SK-N-SH (cell line): ENCODE measurements at regions not wholly inside any gene's neighbourhood (a gene's known extent, or its start where the extent isn't known, plus 50 kb on each side); places are given as distances from the start of the nearest gene placed in this dataset.
"Not testable (repeated sequence)": the region's sequence is repeated elsewhere in the genome, so short reads cannot be mapped to it uniquely, and the experiment has no call there.

Experiments
- CTCF ChIA-PET: fragments of 300-600, 350-600 bp; formaldehyde crosslinking; extraction: SDS; loops from one replicate; lab custom pipeline; 2021; lab: Yijun Ruan, JAX
- POLR2A ChIA-PET: fragments of 350-600 bp; sonication (Branson Sonifier 250); formaldehyde crosslinking; extraction: SDS; loops from one replicate; lab custom pipeline; 2020; ENCODE audit warnings: antibody characterized with exemption, inconsistent platforms; lab: Yijun Ruan, JAX
- DNase-seq: peaks from one replicate; pipeline ENCODE4 v3.0.0; 2012
- H2AFZ ChIP-seq: fragments of 200-600 bp; sonication (generic); 2 replicates; pipeline ENCODE4 v1.8.1; 2016; ENCODE audit warnings: antibody characterized with exemption, mild to moderate bottlenecking, low read depth
- H3F3A ChIP-seq: fragments of 200-600 bp; sonication (generic); replicated peaks from 2 replicates; pipeline ENCODE3; 2016; ENCODE audit warnings: antibody characterized with exemption, mild to moderate bottlenecking; ENCODE audit not compliant: insufficient read depth
- H3K27ac ChIP-seq, 2 experiments: fragments of 200-500 bp in 1 of 2; fragments of 200-600 bp in 1 of 2; sonication (Bioruptor generic) in 1 of 2; sonication (generic), shearing (Covaris generic) in 1 of 2; 2 replicates each; pipeline versions ENCODE4 v1.5.1 to v1.6.1; 2014 to 2016; ENCODE audit warnings: low read depth in 2 of 2, inconsistent platforms in 1 of 2, low read length in 1 of 2, mild to moderate bottlenecking in 1 of 2, mixed read lengths in 1 of 2
- H3K27me3 ChIP-seq: fragments of 200-600 bp; sonication (generic), shearing (Covaris generic); 2 replicates; pipeline ENCODE4 v1.6.1; 2016; ENCODE audit warnings: mixed run types; ENCODE audit not compliant: insufficient read depth
- H3K36me3 ChIP-seq, 2 experiments: fragments of 200-500 bp in 1 of 2; fragments of 200-600 bp in 1 of 2; sonication (Bioruptor generic) in 1 of 2; sonication (generic) in 1 of 2; replicated peaks in 1 of 2; 2 replicates each; pipeline versions ENCODE3 to v1.5.1; 2014 to 2016; ENCODE audit warnings: low read length in 1 of 2, mild to moderate bottlenecking in 1 of 2; ENCODE audit not compliant: insufficient read depth in 2 of 2, control insufficient read depth in 1 of 2
- H3K4me1 ChIP-seq, 2 experiments: fragments of 200-500 bp in 1 of 2; fragments of 200-600 bp in 1 of 2; sonication (Bioruptor generic) in 1 of 2; sonication (generic), shearing (Covaris generic) in 1 of 2; 2 replicates each; pipeline versions ENCODE4 v1.5.1 to v1.6.1; 2014 to 2016; ENCODE audit warnings: low read depth in 1 of 2, low read length in 1 of 2, mixed run types in 1 of 2; ENCODE audit not compliant: insufficient read depth in 2 of 2, control insufficient read depth in 1 of 2
- H3K4me2 ChIP-seq: fragments of 200-600 bp; sonication (generic), shearing (Covaris generic); 2 replicates; pipeline ENCODE4 v1.6.1; 2017; ENCODE audit warnings: mixed run types
- H3K4me3 ChIP-seq, 2 experiments: fragments of 200-500 bp in 1 of 2; fragments of 200-600 bp in 1 of 2; sonication (Bioruptor generic) in 1 of 2; sonication (generic), shearing (Covaris generic) in 1 of 2; 2 replicates each; pipeline versions ENCODE4 v1.5.1 to v1.8.1; 2014 to 2016; ENCODE audit warnings: low read depth in 2 of 2, inconsistent platforms in 1 of 2, low read length in 1 of 2, mild to moderate bottlenecking in 1 of 2, mixed read lengths in 1 of 2, moderate library complexity in 1 of 2
- H3K79me2 ChIP-seq: fragments of 200-600 bp; sonication (generic); 2 replicates; pipeline ENCODE4 v1.8.1; 2017; ENCODE audit warnings: mild to moderate bottlenecking; ENCODE audit not compliant: insufficient read depth
- H3K9ac ChIP-seq: fragments of 200-600 bp; sonication (generic); 2 replicates; pipeline ENCODE4 v1.6.1; 2017; ENCODE audit warnings: mixed run types
- H3K9me2 ChIP-seq: fragments of 200-600 bp; sonication (generic); 2 replicates; pipeline ENCODE4 v1.6.1; 2017; ENCODE audit warnings: mixed run types
- H3K9me3 ChIP-seq: fragments of 200-600 bp; sonication (generic); 2 replicates; pipeline ENCODE4 v1.6.1; 2017; ENCODE audit warnings: mixed run types, mild to moderate bottlenecking, moderate library complexity
- H4K20me1 ChIP-seq: fragments of 200-600 bp; sonication (generic); 2 replicates; pipeline ENCODE4 v1.6.1; 2017; ENCODE audit warnings: mild to moderate bottlenecking, mixed run types; ENCODE audit not compliant: insufficient read depth
- EZH2phosphoT487 ChIP-seq: fragments of 200-600 bp; sonication (generic); IDR thresholded peaks from 2 replicates; pipeline ENCODE4 v1.6.1; 2017; ENCODE audit warnings: low read depth, mixed run types, mild to moderate bottlenecking, antibody characterized with exemption, moderate library complexity, borderline replicate concordance
- FOSL2 ChIP-seq: IDR thresholded peaks from 2 replicates; pipeline ENCODE4 v1.4.0; 2012; ENCODE audit warnings: low read depth, mild to moderate bottlenecking, moderate library complexity, borderline replicate concordance
- FOXJ3 ChIP-seq: sonication (generic); formaldehyde crosslinking; IDR thresholded peaks from 2 replicates; pipeline ENCODE4 v1.5.1; 2020; ENCODE audit warnings: mild to moderate bottlenecking, missing genetic modification reagents
- GATA2 ChIP-seq: sonication (generic); formaldehyde crosslinking; IDR thresholded peaks from 2 replicates; pipeline ENCODE4 v1.5.0; 2020; ENCODE audit warnings: mild to moderate bottlenecking, missing genetic modification reagents
- JUND ChIP-seq: IDR thresholded peaks from 2 replicates; pipeline ENCODE4 v1.4.0; 2012
- RAD21 ChIP-seq: IDR thresholded peaks from 2 replicates; pipeline ENCODE4 v1.6.1; 2012; ENCODE audit warnings: mild to moderate bottlenecking, low read length
- SIN3A ChIP-seq: IDR thresholded peaks from 2 replicates; pipeline ENCODE4 v1.6.1; 2012; ENCODE audit warnings: low read depth, mild to moderate bottlenecking, low read length, moderate library complexity, borderline replicate concordance
- TAF1 ChIP-seq: IDR thresholded peaks from 2 replicates; pipeline ENCODE4 v1.6.1; 2012; ENCODE audit warnings: low read depth, mild to moderate bottlenecking, low read length, moderate library complexity, borderline replicate concordance
- WGBS: methylation state at CpG from one replicate; pipeline ENCODE4 v1.1.6; 2017; ENCODE audit warnings: low lambda C conversion rate; 5-methylcytosine and 5-hydroxymethylcytosine counted together
- TF ChIP-seq, protein P1 (sequence below): IDR thresholded peaks from 2 replicates; pipeline ENCODE4 v1.4.0; 2012; ENCODE audit warnings: low read depth, borderline replicate concordance
- TF ChIP-seq, protein P2 (sequence below): fragments of 200-600 bp; sonication (generic); IDR thresholded peaks from 2 replicates; pipeline ENCODE4 v1.6.1; 2017; ENCODE audit warnings: antibody characterized with exemption, mild to moderate bottlenecking, moderate library complexity
- TF ChIP-seq, protein P3 (sequence below): IDR thresholded peaks from 2 replicates; pipeline ENCODE4 v1.6.1; 2012; ENCODE audit warnings: mild to moderate bottlenecking, low read depth, low read length, moderate library complexity
- TF ChIP-seq, protein P4 (sequence below): IDR thresholded peaks from 2 replicates; pipeline ENCODE4 v1.4.0; 2012; ENCODE audit warnings: low read depth, borderline replicate concordance

DNA sequence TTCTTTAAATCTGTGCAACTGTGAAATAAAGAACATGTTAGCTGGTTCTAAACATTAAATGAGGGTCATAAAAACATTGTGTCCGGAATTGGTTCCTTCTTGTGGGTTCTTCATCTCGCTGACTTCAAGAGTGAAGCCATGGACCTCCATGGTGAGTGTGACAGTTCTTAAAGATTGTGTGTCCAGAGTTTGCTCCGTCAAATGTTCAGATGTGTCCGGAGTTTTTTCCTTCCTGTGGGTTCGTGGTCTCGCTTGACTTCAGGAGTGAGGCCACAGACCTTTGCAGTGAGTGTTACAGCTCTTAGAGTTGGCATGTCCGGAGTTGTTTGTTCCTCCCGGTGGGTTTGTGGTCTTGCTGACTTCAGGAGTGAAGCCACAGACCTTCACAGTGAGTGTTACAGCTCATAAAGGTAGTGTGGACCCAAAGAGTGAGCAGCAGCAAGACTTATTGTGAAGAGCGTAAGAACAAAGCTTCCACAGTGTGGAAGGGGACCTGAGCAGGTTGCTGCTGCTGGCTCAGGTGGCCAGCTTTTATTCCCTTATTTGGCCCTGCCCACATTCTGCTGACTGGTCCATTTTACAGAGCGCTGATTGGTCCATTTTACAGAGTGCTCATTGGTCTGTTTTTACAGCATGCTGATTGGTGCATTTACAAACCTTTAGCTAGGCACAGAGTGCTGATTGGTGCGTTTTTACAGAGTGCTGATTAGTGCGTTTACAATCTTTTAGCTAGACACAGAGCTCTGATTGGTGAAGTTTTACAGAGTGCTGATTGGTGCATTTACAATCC lies 579.2 kb downstream of the GBE1 start:
- H4K20me1 ChIP-seq, H3K79me2 ChIP-seq, H3K36me3 ChIP-seq, H3K4me3 ChIP-seq, H3K4me2 ChIP-seq, POLR2A ChIA-PET, H2AFZ ChIP-seq, DNase-seq, H3K27me3 ChIP-seq, H3K9me2 ChIP-seq, H3K4me1 ChIP-seq, H3K27ac ChIP-seq, H3F3A ChIP-seq, H3K9me3 ChIP-seq, H3K9ac ChIP-seq: not testable (repeated sequence)
- CTCF ChIA-PET, result interaction anchor here (1.0 kb wide), 1 partner anchor 120 kb away, joined by 3 read pairs; no protein-coding TSS in a partner anchor
- WGBS, result 62% methylated on average over 12 of the region's 12 CpGs

DNA sequence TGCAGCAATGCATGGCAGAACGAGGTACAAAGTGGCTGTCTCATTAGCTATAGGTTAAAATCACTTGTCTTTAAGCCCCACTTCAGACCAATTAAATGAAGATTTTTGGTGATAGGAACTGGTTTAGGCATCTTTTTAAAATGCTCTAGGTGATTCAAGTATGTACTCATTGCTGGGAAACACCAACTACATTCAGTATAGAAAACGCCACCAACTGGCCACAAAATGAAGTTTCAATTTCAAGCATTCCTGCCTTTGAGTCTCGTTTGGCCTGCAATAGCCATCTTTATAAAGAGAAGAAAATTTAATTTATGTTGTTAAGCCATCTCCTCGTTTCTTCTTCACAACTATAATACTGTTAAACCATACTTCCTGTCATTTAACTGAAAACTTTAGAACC lies 587.9 kb downstream of the GBE1 start:
- no peaks in the 10 kb centered on the region for H3K9me2 ChIP-seq
- CTCF ChIA-PET, result interaction anchor here (0.6 to 2.8 kb wide), 4 partner anchors 9 to 21 kb away, joined by 3 to 8 read pairs (median 6); no protein-coding TSS in a partner anchor
- H3K4me3 ChIP-seq, result no peak overlapping the region
- no peaks in the 10 kb centered on the region for H3K36me3 ChIP-seq
- H3K4me1 ChIP-seq, result no peaks in the 10 kb centered on the region
- POLR2A ChIA-PET, result no interaction called here
- WGBS, result 43% methylated on average over 4 of the region's 4 CpGs
- no peaks in the 10 kb centered on the region for H3K79me2 ChIP-seq
- no peak overlapping the region for H3K4me2 ChIP-seq
- H3F3A ChIP-seq, result no peaks in the 10 kb centered on the region
- DNase-seq, result no peak
- H4K20me1 ChIP-seq, result no peaks in the 10 kb centered on the region
- no peak overlapping the region for H2AFZ ChIP-seq
- TF ChIP-seq, protein P1, sequence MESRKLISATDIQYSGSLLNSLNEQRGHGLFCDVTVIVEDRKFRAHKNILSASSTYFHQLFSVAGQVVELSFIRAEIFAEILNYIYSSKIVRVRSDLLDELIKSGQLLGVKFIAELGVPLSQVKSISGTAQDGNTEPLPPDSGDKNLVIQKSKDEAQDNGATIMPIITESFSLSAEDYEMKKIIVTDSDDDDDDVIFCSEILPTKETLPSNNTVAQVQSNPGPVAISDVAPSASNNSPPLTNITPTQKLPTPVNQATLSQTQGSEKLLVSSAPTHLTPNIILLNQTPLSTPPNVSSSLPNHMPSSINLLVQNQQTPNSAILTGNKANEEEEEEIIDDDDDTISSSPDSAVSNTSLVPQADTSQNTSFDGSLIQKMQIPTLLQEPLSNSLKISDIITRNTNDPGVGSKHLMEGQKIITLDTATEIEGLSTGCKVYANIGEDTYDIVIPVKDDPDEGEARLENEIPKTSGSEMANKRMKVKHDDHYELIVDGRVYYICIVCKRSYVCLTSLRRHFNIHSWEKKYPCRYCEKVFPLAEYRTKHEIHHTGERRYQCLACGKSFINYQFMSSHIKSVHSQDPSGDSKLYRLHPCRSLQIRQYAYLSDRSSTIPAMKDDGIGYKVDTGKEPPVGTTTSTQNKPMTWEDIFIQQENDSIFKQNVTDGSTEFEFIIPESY, result no peak
- TF ChIP-seq FOXJ3 (CRISPR knock-in tag) (no peak), EZH2phosphoT487 (no peak), RAD21 (peak; percentile 23)
- TF ChIP-seq, protein P2, sequence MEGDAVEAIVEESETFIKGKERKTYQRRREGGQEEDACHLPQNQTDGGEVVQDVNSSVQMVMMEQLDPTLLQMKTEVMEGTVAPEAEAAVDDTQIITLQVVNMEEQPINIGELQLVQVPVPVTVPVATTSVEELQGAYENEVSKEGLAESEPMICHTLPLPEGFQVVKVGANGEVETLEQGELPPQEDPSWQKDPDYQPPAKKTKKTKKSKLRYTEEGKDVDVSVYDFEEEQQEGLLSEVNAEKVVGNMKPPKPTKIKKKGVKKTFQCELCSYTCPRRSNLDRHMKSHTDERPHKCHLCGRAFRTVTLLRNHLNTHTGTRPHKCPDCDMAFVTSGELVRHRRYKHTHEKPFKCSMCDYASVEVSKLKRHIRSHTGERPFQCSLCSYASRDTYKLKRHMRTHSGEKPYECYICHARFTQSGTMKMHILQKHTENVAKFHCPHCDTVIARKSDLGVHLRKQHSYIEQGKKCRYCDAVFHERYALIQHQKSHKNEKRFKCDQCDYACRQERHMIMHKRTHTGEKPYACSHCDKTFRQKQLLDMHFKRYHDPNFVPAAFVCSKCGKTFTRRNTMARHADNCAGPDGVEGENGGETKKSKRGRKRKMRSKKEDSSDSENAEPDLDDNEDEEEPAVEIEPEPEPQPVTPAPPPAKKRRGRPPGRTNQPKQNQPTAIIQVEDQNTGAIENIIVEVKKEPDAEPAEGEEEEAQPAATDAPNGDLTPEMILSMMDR, result peak; percentile 53
- H3K9me3 ChIP-seq, result no peaks in the 10 kb centered on the region
- H3K27me3 ChIP-seq, result no peaks in the 10 kb centered on the region
- H3K9ac ChIP-seq, result no peak overlapping the region
- H3K27ac ChIP-seq, result no peak overlapping the region

DNA sequence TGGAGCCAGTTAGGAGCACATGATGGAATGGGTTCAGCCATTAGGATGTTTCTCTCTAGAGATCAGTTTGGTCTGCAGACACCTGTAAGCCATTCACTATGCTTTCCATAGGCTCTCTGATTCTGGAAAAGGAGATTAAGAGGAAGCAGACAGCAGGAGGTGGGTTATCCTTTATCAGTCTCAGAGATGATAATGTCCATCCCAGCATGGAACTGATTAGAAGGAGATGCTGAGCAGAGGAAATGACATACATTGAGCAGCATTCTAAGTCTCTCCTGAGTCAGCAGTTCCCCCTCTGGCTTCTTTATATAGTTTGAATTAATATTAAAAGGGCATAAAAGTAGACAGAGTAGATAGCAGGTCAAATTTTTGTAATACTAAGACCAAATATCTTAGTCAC lies 591.1 kb downstream of the GBE1 start:
- H4K20me1 ChIP-seq, result no peaks in the 10 kb centered on the region
- H3K9me3 ChIP-seq, result no peaks in the 10 kb centered on the region
- no peaks in the 10 kb centered on the region for H3K36me3 ChIP-seq
- no peaks in the 10 kb centered on the region for H3F3A ChIP-seq
- no peak overlapping the region for H3K9ac ChIP-seq
- H2AFZ ChIP-seq, result no peak overlapping the region
- H3K79me2 ChIP-seq, result no peaks in the 10 kb centered on the region
- ChIA-PET POLR2A (no interaction called here), CTCF (interaction anchor here (0.7 kb wide), 1 partner anchor 1664 kb away, joined by 3 read pairs; no protein-coding TSS in a partner anchor)
- no peaks in the 10 kb centered on the region for H3K4me1 ChIP-seq
- H3K27me3 ChIP-seq, result no peaks in the 10 kb centered on the region
- H3K4me3 ChIP-seq, result no peak overlapping the region
- no peak for DNase-seq
- no peak overlapping the region for H3K27ac ChIP-seq
- H3K9me2 ChIP-seq, result no peaks in the 10 kb centered on the region
- H3K4me2 ChIP-seq, result no peak overlapping the region
- TF ChIP-seq SIN3A (no peak), JUND (no peak), FOXJ3 (CRISPR knock-in tag) (no peak), TAF1 (no peak), FOSL2 (no peak), GATA2 (CRISPR knock-in tag) (no peak)
- TF ChIP-seq, protein P3, sequence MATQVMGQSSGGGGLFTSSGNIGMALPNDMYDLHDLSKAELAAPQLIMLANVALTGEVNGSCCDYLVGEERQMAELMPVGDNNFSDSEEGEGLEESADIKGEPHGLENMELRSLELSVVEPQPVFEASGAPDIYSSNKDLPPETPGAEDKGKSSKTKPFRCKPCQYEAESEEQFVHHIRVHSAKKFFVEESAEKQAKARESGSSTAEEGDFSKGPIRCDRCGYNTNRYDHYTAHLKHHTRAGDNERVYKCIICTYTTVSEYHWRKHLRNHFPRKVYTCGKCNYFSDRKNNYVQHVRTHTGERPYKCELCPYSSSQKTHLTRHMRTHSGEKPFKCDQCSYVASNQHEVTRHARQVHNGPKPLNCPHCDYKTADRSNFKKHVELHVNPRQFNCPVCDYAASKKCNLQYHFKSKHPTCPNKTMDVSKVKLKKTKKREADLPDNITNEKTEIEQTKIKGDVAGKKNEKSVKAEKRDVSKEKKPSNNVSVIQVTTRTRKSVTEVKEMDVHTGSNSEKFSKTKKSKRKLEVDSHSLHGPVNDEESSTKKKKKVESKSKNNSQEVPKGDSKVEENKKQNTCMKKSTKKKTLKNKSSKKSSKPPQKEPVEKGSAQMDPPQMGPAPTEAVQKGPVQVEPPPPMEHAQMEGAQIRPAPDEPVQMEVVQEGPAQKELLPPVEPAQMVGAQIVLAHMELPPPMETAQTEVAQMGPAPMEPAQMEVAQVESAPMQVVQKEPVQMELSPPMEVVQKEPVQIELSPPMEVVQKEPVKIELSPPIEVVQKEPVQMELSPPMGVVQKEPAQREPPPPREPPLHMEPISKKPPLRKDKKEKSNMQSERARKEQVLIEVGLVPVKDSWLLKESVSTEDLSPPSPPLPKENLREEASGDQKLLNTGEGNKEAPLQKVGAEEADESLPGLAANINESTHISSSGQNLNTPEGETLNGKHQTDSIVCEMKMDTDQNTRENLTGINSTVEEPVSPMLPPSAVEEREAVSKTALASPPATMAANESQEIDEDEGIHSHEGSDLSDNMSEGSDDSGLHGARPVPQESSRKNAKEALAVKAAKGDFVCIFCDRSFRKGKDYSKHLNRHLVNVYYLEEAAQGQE, result no peak
- TF ChIP-seq, protein P4, sequence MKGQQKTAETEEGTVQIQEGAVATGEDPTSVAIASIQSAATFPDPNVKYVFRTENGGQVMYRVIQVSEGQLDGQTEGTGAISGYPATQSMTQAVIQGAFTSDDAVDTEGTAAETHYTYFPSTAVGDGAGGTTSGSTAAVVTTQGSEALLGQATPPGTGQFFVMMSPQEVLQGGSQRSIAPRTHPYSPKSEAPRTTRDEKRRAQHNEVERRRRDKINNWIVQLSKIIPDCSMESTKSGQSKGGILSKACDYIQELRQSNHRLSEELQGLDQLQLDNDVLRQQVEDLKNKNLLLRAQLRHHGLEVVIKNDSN, result no peak
